ENCODE measurements at regions not wholly inside any gene's neighbourhood (a gene's known extent, or its start where the extent isn't known, plus 50 kb on each side); places are given as distances from the start of the nearest gene placed in this dataset.

DNA sequence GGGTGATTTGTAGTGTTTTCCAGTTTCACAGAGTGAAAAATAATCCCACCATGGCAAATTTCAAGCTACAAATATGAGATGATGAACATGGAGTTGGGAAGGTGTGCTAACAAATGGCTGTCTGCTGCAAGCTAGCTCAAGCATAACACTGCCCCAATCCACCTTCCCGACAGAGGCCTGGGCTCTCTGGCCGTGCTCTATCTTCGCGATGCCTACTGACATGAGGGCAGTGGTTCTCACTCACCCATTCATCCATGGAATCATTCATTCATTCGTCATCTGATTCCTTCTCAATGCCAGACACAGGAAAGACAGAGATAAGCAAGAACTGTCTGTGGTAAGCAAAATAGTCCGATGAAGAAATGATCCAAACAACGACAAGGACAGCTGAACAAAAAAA, 65.4 kb downstream of the ZNF467 start:
- no peak overlapping the region for H3K4me3 ChIP-seq
- H3K27ac ChIP-seq (ENCODE audit: low read depth in 1 of 2, low read length in 1 of 2) = no peak overlapping the region
- WGBS, 2 donors = 85 to 94% methylated on average over 7 of the region's 7 CpGs
- H3K27me3 ChIP-seq (ENCODE audit: control insufficient read depth in 3 of 3, insufficient read depth in 3 of 3, low read length in 2 of 3) = no peaks in the 10 kb centered on the region
- ATAC-seq (ENCODE audit: insufficient read depth, low FRiP score) = no peak
- no peak overlapping the region for H3K9ac ChIP-seq (ENCODE audit: insufficient read depth in 1 of 2, low read length in 2 of 2)
- TF ChIP-seq, protein P1, sequence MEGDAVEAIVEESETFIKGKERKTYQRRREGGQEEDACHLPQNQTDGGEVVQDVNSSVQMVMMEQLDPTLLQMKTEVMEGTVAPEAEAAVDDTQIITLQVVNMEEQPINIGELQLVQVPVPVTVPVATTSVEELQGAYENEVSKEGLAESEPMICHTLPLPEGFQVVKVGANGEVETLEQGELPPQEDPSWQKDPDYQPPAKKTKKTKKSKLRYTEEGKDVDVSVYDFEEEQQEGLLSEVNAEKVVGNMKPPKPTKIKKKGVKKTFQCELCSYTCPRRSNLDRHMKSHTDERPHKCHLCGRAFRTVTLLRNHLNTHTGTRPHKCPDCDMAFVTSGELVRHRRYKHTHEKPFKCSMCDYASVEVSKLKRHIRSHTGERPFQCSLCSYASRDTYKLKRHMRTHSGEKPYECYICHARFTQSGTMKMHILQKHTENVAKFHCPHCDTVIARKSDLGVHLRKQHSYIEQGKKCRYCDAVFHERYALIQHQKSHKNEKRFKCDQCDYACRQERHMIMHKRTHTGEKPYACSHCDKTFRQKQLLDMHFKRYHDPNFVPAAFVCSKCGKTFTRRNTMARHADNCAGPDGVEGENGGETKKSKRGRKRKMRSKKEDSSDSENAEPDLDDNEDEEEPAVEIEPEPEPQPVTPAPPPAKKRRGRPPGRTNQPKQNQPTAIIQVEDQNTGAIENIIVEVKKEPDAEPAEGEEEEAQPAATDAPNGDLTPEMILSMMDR (IDR thresholded peaks at IDR 0.05; ENCODE audit: control extremely low read depth, extremely low read depth) = no peak
- H3K9me3 ChIP-seq (ENCODE audit: control insufficient read depth in 4 of 4, insufficient read depth in 3 of 4, low read length in 3 of 4) = peaks cover 0 to 4% (median 1%) of the 10 kb centered on the region in 4 donors
- H3K4me1 ChIP-seq (ENCODE audit: control insufficient read depth in 5 of 5, insufficient read depth in 5 of 5, low read length in 5 of 5) = no peaks in the 10 kb centered on the region
- H3K36me3 ChIP-seq (ENCODE audit: control insufficient read depth in 4 of 4, insufficient read depth in 4 of 4, low read length in 4 of 4) = no peaks in the 10 kb centered on the region
- no peak for DNase-seq

DNA sequence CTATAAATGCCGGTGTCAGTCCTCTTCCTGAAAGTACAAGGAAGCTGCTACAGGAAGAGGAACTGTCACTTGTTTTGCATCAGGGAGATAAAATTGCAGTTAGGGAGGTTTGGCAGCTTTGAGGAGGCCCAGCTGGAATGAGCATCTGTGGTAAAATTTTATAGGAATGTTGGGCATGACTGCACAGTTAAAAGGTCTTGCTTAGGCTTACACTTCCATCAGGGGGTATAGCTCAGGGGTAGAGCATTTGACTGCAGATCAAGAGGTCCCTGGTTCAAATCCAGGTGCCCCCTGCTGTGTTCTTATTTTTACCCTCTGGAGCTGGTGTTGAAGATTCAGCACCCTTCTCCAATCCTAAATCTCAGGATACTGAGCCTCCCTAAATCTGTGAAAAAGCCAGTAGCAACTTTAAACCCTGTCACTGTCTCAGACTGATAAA, 65.9 kb downstream of the ZNF467 start:
- Histone ChIP-seq H3K9ac (ENCODE audit: insufficient read depth in 1 of 2, low read length in 2 of 2) (no peak overlapping the region), H3K4me1 (ENCODE audit: control insufficient read depth in 5 of 5, insufficient read depth in 5 of 5, low read length in 5 of 5) (no peaks in the 10 kb centered on the region), H3K36me3 (ENCODE audit: control insufficient read depth in 4 of 4, insufficient read depth in 4 of 4, low read length in 4 of 4) (no peaks in the 10 kb centered on the region), H3K27me3 (ENCODE audit: control insufficient read depth in 3 of 3, insufficient read depth in 3 of 3, low read length in 2 of 3) (no peaks in the 10 kb centered on the region), H3K27ac (ENCODE audit: low read depth in 1 of 2, low read length in 1 of 2) (no peak overlapping the region), H3K4me3 (no peak overlapping the region), H3K9me3 (ENCODE audit: control insufficient read depth in 4 of 4, insufficient read depth in 3 of 4, low read length in 3 of 4) (peaks cover 0 to 4% (median 1%) of the 10 kb centered on the region in 4 donors)
- 13 to 27% methylated on average over 1 of the region's 1 CpG for WGBS, 2 donors
- DNase-seq (peak in 2 of 3 donors; percentile 38 to 40), ATAC-seq (ENCODE audit: insufficient read depth, low FRiP score) (no peak)
- TF ChIP-seq, protein P1 (IDR thresholded peaks at IDR 0.05; ENCODE audit: control extremely low read depth, extremely low read depth) = no peak

DNA sequence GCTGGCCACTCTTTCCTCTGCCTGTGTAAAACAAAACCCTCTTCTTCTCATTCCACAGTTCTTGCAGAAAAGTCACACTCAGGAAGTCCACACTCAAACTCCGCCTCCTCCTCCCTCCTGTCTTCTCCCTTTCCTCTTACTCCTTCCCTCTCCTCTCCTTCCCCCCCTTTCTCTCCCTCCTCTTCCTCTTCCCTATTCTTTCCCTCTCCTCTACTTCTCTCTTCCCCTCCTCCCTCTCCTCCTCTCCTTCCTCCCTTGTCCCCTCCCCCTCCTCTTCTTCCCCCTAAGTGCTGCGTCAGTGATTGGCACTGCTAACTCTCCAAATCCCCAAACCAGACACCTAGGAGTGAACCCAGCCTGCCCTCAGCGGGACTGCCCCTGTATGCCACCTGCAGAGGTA, 67.0 kb downstream of the ZNF467 start:
- DNase-seq (no peak), ATAC-seq (ENCODE audit: insufficient read depth, low FRiP score) (no peak)
- Histone ChIP-seq H3K4me3 (no peak overlapping the region), H3K27ac (ENCODE audit: low read depth in 1 of 2, low read length in 1 of 2) (no peak overlapping the region), H3K27me3 (ENCODE audit: control insufficient read depth in 3 of 3, insufficient read depth in 3 of 3, low read length in 2 of 3) (no peaks in the 10 kb centered on the region), H3K9me3 (ENCODE audit: control insufficient read depth in 4 of 4, insufficient read depth in 3 of 4, low read length in 3 of 4) (peaks cover 0 to 5% (median 2%) of the 10 kb centered on the region in 4 donors), H3K4me1 (ENCODE audit: control insufficient read depth in 5 of 5, insufficient read depth in 5 of 5, low read length in 5 of 5) (no peaks in the 10 kb centered on the region), H3K36me3 (ENCODE audit: control insufficient read depth in 4 of 4, insufficient read depth in 4 of 4, low read length in 4 of 4) (no peaks in the 10 kb centered on the region), H3K9ac (ENCODE audit: insufficient read depth in 1 of 2, low read length in 2 of 2) (no peak overlapping the region)
- WGBS, 2 donors = 61 to 67% methylated on average over 3 of the region's 3 CpGs
- TF ChIP-seq, protein P1 (IDR thresholded peaks at IDR 0.05; ENCODE audit: control extremely low read depth, extremely low read depth) = no peak

DNA sequence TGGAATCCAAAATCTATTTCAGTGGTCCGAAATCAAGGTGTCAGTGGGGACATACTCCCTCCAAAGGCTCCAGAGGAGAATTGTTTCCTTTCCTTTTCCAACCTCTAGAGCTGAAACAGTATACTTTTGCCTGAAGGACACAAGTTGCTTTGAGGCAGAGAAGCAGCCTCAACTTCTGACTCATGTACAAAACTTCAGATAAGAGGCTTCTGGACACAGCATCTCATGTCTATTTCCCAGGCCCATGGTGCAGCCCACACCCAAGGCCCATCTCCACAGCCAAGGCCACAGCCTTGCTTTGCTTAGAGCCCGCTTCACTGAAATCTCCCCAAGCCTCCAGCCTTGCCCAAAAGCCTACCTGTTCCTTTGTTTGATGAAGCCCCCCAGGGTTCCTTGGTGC, 68.9 kb downstream of the ZNF467 start:
- peaks cover 0 to 11% (median 2%) of the 10 kb centered on the region in 4 donors for H3K9me3 ChIP-seq (ENCODE audit: control insufficient read depth in 4 of 4, insufficient read depth in 3 of 4, low read length in 3 of 4)
- WGBS, 2 donors = 89 to 95% methylated on average over 2 of the region's 2 CpGs
- no peaks in the 10 kb centered on the region for H3K4me1 ChIP-seq (ENCODE audit: control insufficient read depth in 5 of 5, insufficient read depth in 5 of 5, low read length in 5 of 5)
- H3K27me3 ChIP-seq (ENCODE audit: control insufficient read depth in 3 of 3, insufficient read depth in 3 of 3, low read length in 2 of 3) = no peaks in the 10 kb centered on the region
- no peak overlapping the region for H3K27ac ChIP-seq (ENCODE audit: low read depth in 1 of 2, low read length in 1 of 2)
- no peak for DNase-seq
- no peak overlapping the region for H3K4me3 ChIP-seq
- H3K36me3 ChIP-seq (ENCODE audit: control insufficient read depth in 4 of 4, insufficient read depth in 4 of 4, low read length in 4 of 4) = no peaks in the 10 kb centered on the region
- TF ChIP-seq, protein P1 (IDR thresholded peaks at IDR 0.05; ENCODE audit: control extremely low read depth, extremely low read depth) = no peak
- no peak for ATAC-seq (ENCODE audit: insufficient read depth, low FRiP score)
- no peak overlapping the region for H3K9ac ChIP-seq (ENCODE audit: insufficient read depth in 1 of 2, low read length in 2 of 2)

Measured in lung (tissue), 11 donors.